GM19438 (cell line): ENCODE measurements at regions not wholly inside any gene's neighbourhood (a gene's known extent, or its start where the extent isn't known, plus 50 kb on each side); places are given as distances from the start of the nearest gene placed in this dataset.

Experiments used
- ATAC-seq: cut with Tn5 transposase; IDR thresholded peaks from one replicate; pipeline ENCODE4 v1.9.1; 2021; ENCODE audit warnings: low read depth; ENCODE audit not compliant: unreplicated experiment

- no peak for ATAC-seq
Observed at GRCh38 chrX:21126661-21127060, 247.6 kb upstream of the CNKSR2 start.

DNA sequence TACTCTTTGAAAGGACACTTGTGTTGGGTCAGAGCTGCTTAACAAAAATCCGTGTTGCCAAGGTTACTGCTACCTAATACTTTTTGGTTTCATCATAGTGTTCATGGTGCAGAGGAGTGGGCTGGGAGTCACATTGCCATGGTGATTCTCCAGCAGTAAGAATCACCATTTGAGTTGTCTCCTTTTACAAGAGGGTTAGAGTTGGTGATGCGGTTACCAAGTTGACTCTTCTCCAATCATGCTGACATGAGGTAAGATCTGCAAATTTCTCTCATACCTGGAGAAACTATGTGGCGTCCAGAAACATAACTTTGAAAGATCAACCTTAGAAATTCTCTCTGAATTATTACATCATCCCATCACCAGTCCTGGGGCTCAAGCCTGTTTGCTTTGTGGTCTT, 242.9 kb upstream of the CNKSR2 start:
- no peak for ATAC-seq

DNA sequence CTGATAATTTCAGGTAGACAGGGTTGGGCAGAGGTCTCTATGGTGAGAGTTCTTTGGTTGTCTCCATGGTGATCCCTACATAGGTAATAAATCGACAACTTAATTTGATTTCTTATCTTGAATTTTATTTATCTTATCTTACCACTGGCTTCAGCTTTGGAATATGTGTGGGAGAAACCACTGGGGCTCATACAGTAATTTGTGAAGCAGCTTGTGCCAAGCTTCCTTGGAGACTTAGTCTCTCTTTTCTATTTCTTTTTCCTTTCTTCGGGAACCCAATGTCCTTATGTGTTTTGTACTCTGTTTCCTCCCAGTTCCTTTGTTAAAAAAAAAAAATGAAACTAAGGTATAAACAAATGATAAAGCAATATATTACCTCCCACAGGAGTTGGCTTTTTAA, 242.4 kb upstream of the CNKSR2 start:
- no peak for ATAC-seq

- no peak for ATAC-seq
Observed at GRCh38 chrX:21132686-21133393, 241.4 kb upstream of the CNKSR2 start.

DNA sequence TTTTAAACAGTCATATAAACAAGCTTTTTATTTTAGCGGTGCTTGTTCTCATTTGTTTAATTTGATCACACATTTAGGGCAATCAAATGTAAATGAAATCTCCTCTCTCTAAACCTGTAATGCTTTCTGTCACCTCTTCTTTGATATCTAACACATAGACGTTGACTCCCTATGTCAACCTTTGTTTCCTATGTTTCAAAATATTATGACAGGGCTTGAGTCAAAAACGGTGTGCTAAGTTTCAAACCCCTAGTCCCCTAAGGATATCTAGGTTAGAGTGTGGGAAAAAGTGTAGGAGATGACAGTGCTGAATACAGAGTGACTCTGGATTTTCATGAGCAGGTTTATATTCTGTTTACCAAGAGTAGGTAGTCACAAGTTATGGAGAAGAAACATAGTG, 224.0 kb upstream of the CNKSR2 start:
- ATAC-seq = no peak

- ATAC-seq = no peak
Observed at GRCh38 chrX:21151051-21151450, 223.2 kb upstream of the CNKSR2 start.

DNA sequence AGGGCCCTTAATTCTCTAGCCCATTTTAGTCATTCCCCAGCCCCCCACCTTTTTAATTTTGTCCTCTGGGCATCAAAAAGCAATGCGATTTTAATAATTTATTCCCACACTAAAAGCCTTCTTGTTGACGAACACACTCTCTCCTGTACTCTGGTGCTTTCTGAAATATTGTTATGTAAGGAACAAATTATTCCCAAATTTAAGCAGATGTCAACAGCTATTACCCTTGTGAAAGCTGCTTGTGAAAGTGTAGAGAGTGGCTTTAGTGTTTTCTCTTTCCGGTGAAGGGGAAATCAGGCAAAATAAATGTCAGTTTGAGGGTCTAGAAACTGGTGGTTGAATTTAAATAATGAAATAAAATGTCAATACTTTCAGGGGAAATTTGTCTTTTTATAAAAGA, 221.2 kb upstream of the CNKSR2 start:
- no peak for ATAC-seq

DNA sequence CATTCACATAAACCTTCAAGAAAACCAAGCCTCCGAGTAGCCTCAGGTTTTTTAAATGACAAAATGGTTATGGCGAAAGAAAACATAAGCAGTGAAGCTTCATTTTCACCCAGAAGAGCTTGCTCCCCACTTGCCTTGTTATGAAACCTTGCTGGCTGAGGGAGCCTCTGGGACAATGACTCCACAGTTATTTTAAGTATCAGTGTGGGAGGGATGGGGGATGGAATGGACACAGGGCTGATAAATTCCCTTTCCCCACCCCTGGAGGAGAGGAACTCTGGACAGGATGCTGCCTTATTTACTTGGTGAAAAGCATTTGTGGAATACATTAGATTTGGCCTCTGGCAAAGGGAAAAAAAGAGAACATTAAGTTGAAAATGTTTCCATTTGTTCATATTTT, 220.7 kb upstream of the CNKSR2 start:
- ATAC-seq = no peak

DNA sequence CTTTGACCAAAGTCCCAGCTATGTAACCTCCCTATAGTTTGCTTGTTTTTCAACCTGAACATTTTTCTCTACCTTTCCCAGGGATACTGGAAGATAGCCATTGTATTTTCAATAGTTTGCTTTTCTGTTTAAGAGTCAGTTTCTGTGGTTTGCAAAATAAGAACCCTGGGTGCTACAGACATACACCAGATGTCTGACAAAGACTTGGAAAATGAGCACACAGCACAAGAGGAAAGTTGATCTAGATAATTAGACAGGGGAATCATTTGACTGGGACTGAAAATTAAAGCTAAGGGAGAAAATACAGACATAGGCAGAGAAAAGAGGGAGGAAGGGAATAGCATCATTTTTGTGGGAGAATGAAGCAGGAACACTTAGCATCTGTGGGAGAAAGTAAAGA, 218.3 kb upstream of the CNKSR2 start:
- ATAC-seq = no peak

DNA sequence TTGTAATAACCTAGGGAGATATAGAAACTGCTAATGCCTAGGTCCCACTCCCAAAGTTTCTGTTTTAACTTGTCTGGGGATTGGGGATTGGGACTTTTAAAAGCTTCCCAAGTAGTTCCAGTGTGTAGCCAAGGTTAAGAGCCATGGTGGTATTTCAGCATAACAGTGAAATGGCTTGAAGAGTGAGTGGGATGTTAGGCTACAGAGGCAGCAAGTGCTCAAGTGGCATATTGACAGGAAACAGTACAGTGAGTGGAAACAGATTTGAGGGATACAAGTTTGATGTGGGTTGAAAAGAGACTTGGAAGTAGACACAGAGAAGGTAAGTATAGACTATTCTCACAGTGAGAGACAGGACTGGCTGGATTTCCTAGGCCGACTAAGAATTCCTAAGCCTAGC, 217.6 kb upstream of the CNKSR2 start:
- ATAC-seq = no peak

- ATAC-seq = no peak
Observed at GRCh38 chrX:21158678-21159077, 215.5 kb upstream of the CNKSR2 start.

- no peak for ATAC-seq
Observed at GRCh38 chrX:21166272-21166982, 207.8 kb upstream of the CNKSR2 start.

- ATAC-seq = no peak
Observed at GRCh38 chrX:21167011-21167410, 207.2 kb upstream of the CNKSR2 start.

DNA sequence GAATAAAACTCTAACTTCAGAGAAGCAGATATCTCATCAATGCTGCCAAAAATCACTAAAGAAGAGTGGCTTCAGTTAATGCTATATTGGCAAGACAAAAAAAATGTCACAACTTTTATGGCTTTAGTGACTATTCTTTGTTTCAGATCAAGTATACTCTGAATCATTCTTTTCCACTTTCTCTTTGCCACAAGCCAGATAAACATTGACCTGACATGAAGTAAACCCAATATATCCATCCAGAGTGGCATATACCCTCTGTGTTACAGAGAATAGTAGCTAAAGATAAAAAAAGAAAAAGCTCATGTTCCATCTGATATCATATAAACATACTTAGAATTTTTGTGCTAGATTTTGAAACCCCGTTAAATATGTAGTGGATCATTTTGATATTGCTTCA, 206.7 kb upstream of the CNKSR2 start:
- no peak for ATAC-seq

DNA sequence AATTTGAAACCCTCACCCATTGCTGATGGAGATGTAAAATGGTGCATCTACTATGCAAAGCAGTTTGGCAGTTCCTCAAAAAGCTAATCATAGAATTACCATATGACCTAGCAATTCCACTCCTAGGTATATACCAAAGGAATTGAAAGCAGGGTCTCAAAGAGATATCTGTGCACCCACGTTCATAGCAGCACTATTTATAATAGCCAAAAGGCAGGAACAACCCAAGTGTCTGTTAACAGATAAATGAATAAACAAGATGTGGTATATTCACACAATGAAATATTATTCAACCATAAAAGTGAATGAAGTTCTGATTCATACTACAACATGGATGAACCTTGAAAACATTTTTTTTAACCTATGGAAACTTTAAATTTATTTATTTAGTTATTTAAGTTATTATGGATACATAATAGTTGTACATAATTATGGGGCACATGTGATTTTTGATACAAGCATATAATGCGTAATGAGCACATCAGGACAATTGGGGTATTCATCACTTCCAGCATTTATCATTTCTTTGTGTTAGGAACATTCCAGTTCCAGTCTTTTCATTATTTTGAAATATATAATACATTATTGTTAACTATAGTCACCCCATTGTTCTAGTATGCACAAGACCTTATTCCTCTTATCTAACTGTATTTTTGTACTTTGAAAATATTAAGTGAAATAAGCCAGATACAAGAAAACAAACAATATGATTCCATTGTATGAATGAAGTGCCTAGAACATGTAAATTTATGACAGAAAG, 205.6 kb upstream of the CNKSR2 start:
- no peak for ATAC-seq

DNA sequence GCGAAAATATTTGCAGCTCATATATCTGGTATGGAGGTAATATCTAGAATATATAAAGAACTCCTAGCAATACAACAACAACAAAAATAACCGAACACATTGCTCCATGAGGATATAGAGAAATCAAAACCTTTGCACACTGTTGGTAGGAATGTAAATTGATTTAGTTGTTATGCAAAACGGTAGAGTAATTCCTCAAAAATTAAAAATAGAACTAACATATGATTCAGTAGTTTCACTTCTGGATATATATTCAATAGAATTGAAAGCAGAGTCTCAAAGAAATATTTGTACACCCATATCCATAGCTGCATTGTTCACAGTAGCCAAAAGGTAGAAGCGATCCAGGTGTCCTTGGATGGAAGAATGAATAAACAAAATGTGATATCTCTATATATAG, 203.0 kb upstream of the CNKSR2 start:
- no peak for ATAC-seq

DNA sequence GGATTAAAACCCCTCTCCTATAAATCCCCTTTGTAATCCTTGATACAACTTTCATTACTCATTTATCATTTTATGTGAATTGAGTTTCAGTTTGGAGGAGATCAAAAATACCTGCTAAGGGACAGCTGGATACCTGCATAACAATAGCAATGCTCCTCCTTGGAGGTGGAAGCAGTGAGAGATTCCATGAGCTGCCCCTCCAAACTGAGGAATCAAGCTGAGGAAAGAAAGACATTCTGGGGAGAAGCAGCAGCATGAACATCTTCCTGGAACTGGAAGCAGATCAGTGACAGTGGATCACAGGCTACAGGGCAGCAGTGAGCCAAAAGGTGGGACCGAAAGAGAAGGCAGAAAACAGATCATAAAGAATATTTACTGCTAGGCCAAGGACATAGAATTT, 199.8 kb upstream of the CNKSR2 start:
- ATAC-seq = no peak

DNA sequence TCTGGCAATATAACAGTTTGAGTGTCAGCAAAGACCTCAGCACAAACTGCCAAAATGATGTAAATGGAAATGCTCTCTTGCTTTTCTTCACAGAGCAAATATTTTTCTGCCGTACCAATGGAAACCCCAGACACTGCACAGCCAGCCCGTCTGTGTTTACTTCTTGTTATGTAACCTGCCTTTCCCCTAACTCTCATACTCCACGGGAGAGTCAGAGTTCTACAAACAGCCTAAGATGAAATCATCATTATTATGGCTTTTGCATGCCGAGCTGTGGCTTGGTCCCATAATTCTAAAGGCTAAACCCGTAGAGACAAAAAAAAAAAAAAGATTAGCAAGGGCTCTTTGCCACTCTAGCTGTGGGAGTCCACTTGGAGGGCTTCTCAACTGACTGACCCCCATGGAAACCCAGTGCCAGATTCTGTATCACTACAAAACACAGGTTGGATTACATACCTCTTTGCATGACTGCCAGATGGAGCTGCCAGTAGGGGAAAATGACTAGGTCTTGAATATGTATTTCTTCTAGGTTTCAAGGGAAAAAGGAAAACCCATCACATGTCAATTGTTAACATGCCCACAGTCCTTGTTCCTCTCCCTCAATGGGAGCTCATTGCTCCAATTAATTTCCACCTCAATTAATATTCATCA, 197.2 kb upstream of the CNKSR2 start:
- no peak for ATAC-seq

- ATAC-seq = no peak
Observed at GRCh38 chrX:21181232-21181853, 192.9 kb upstream of the CNKSR2 start.

DNA sequence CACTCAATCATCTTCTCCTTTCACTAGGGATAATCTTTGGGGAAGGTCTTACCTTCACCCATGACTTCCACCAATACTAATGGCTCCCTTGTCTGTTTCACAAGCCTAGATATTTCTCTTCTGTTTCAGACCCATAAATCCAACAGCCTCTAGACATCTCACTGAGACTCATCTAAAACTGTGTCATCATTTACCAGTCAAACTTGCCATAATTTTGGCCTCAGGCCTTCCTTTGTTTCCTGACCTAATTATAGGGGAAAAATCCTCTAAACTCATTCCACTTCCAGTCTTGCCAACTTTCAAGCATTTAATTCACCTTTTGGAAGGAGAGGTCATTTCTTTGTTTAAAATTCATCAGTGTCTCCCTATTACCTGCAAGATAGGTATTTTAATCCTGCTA, 181.0 kb upstream of the CNKSR2 start:
- ATAC-seq = no peak

DNA sequence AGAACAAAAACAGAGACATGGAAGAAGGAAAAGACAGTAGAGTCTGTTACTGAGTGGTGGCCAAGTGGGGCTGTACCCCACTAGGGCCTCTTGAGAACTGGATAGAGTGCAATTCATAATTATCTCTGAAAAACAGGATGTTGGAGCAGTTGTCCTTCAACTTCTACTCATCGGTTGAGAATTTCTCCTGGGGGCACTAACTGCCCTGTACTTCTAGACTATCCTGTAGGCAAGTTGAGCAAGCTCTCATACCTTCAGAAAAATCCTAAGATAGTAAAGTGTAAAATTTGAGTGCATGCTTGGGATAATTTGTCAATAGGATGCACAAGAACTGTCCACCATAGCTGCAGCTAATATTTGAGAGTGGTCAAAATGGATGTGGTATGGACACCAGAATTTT, 179.7 kb upstream of the CNKSR2 start:
- no peak for ATAC-seq
